ENCODE measurements at regions not wholly inside any gene's neighbourhood (a gene's known extent, or its start where the extent isn't known, plus 50 kb on each side); places are given as distances from the start of the nearest gene placed in this dataset.

- intact Hi-C loops (cut with DNase I): no loop called here
- H3K4me1 ChIP-seq: no peaks in the 10 kb centered on the region
- no peak for DNase-seq
- no peaks in the 10 kb centered on the region for H3K27me3 ChIP-seq (ENCODE audit: insufficient read depth in 3 of 3, low read length in 2 of 3)
- H3K4me3 ChIP-seq: no peak overlapping the region
- H3K9me3 ChIP-seq: no peaks in the 10 kb centered on the region
- no peaks in the 10 kb centered on the region for H3K36me3 ChIP-seq (ENCODE audit: insufficient read depth in 1 of 2, low read depth in 1 of 2)
- 60 to 67% (median 64%) methylated on average over 4 of the region's 4 CpGs for WGBS, 3 donors
- ATAC-seq: no peak
- H3K27ac ChIP-seq: no peak overlapping the region
- no peak for TF ChIP-seq CTCF (IDR thresholded peaks at IDR 0.05)
These were observed 432.3 kb downstream of the PID1 start for GRCh38 chr2:228838819-228839218.

- ATAC-seq: no peak
These were observed 442.7 kb downstream of the PID1 start for GRCh38 chr2:228828397-228828796.

GRCh38 chr2:228827056-228827700 lies 443.9 kb downstream of the PID1 start:
- 63 to 73% (median 63%) methylated on average over 4 of the region's 4 CpGs for WGBS, 3 donors
- intact Hi-C loops (cut with DNase I): no loop called here
- no peaks in the 10 kb centered on the region for H3K9me3 ChIP-seq
- no peaks in the 10 kb centered on the region for H3K4me1 ChIP-seq
- DNase-seq (no peak), ATAC-seq (no peak)
- H3K27me3 ChIP-seq (ENCODE audit: insufficient read depth in 3 of 3, low read length in 2 of 3): peaks cover 0 to 2% (median 0%) of the 10 kb centered on the region in 3 donors
- TF ChIP-seq CTCF (IDR thresholded peaks at IDR 0.05): no peak
- no peaks in the 10 kb centered on the region for H3K36me3 ChIP-seq (ENCODE audit: insufficient read depth in 1 of 2, low read depth in 1 of 2)
- H3K4me3 ChIP-seq: no peak overlapping the region
- H3K27ac ChIP-seq: no peak overlapping the region

More at GRCh38 chr2:228828397-228828796, 442.7 kb downstream of the PID1 start:
- WGBS, 3 donors: 76 to 86% (median 83%) methylated on average over 2 of the region's 2 CpGs
- no peak for DNase-seq
- peaks cover 0 to 2% (median 0%) of the 10 kb centered on the region in 3 donors for H3K27me3 ChIP-seq (ENCODE audit: insufficient read depth in 3 of 3, low read length in 2 of 3)
- no peak for TF ChIP-seq CTCF (IDR thresholded peaks at IDR 0.05)
- no peaks in the 10 kb centered on the region for H3K4me1 ChIP-seq
- H3K36me3 ChIP-seq (ENCODE audit: insufficient read depth in 1 of 2, low read depth in 1 of 2): no peaks in the 10 kb centered on the region
- H3K4me3 ChIP-seq: no peak overlapping the region
- no peak overlapping the region for H3K27ac ChIP-seq
- H3K9me3 ChIP-seq: no peaks in the 10 kb centered on the region
- intact Hi-C loops (cut with DNase I): no loop called here

- Histone ChIP-seq H3K4me1 (no peaks in the 10 kb centered on the region), H3K9me3 (no peaks in the 10 kb centered on the region), H3K27ac (no peak overlapping the region), H3K4me3 (no peak overlapping the region), H3K36me3 (ENCODE audit: insufficient read depth in 1 of 2, low read depth in 1 of 2) (no peaks in the 10 kb centered on the region), H3K27me3 (ENCODE audit: insufficient read depth in 3 of 3, low read length in 2 of 3) (no peaks in the 10 kb centered on the region)
- WGBS, 3 donors: 64 to 76% (median 66%) methylated on average over 3 of the region's 3 CpGs
- ATAC-seq (no peak), DNase-seq (no peak)
- intact Hi-C loops (cut with DNase I): no loop called here
- no peak for TF ChIP-seq CTCF (IDR thresholded peaks at IDR 0.05)
These were observed 451.4 kb downstream of the PID1 start for GRCh38 chr2:228819701-228820100.

Data from psoas muscle (tissue), 7 donors.